ENCODE measurements at regions not wholly inside any gene's neighbourhood (a gene's known extent, or its start where the extent isn't known, plus 50 kb on each side); places are given as distances from the start of the nearest gene placed in this dataset.

- TF ChIP-seq CTCF (CRISPR knock-in tag; IDR thresholded peaks at IDR 0.05) (no peak), PCBP2 (optimal IDR thresholded peaks at IDR 0.05; ENCODE audit: low read depth, low read length, poor library complexity, severe bottlenecking) (no peak)
- TF ChIP-seq, protein P1, sequence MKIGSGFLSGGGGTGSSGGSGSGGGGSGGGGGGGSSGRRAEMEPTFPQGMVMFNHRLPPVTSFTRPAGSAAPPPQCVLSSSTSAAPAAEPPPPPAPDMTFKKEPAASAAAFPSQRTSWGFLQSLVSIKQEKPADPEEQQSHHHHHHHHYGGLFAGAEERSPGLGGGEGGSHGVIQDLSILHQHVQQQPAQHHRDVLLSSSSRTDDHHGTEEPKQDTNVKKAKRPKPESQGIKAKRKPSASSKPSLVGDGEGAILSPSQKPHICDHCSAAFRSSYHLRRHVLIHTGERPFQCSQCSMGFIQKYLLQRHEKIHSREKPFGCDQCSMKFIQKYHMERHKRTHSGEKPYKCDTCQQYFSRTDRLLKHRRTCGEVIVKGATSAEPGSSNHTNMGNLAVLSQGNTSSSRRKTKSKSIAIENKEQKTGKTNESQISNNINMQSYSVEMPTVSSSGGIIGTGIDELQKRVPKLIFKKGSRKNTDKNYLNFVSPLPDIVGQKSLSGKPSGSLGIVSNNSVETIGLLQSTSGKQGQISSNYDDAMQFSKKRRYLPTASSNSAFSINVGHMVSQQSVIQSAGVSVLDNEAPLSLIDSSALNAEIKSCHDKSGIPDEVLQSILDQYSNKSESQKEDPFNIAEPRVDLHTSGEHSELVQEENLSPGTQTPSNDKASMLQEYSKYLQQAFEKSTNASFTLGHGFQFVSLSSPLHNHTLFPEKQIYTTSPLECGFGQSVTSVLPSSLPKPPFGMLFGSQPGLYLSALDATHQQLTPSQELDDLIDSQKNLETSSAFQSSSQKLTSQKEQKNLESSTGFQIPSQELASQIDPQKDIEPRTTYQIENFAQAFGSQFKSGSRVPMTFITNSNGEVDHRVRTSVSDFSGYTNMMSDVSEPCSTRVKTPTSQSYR (CRISPR knock-in tag; IDR thresholded peaks at IDR 0.05; ENCODE audit: borderline replicate concordance), result no peak
- TF ChIP-seq, protein P2, sequence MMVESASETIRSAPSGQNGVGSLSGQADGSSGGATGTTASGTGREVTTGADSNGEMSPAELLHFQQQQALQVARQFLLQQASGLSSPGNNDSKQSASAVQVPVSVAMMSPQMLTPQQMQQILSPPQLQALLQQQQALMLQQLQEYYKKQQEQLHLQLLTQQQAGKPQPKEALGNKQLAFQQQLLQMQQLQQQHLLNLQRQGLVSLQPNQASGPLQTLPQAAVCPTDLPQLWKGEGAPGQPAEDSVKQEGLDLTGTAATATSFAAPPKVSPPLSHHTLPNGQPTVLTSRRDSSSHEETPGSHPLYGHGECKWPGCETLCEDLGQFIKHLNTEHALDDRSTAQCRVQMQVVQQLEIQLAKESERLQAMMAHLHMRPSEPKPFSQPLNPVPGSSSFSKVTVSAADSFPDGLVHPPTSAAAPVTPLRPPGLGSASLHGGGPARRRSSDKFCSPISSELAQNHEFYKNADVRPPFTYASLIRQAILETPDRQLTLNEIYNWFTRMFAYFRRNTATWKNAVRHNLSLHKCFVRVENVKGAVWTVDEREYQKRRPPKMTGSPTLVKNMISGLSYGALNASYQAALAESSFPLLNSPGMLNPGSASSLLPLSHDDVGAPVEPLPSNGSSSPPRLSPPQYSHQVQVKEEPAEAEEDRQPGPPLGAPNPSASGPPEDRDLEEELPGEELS (CRISPR knock-in tag; IDR thresholded peaks at IDR 0.05), result no peak
Observed at GRCh38 chr14:86221755-86222154, 691.8 kb downstream of the FLRT2 start.
